CD4-positive, alpha-beta T cell (primary cell): ENCODE measurements at regions not wholly inside any gene's neighbourhood (a gene's known extent, or its start where the extent isn't known, plus 50 kb on each side); places are given as distances from the start of the nearest gene placed in this dataset.

Experiments
- ATAC-seq: fragments of 200-7000 bp; cut with Tn5 transposase; one replicate; pipeline ENCODE4 v1.10.0; 2022; ENCODE audit warnings: mild to moderate bottlenecking; ENCODE audit not compliant: poor library complexity
- CTCF ChIA-PET: fragments of 350-600 bp; sonication (Branson Sonifier 250); formaldehyde crosslinking; loops from one replicate; lab custom pipeline; 2021; ENCODE audit warnings: antibody characterized with exemption, inconsistent platforms; lab: Charles Lee
- POLR2A ChIA-PET: fragments of 350-600 bp; sonication (Branson Sonifier 250); formaldehyde crosslinking; loops from one replicate; lab custom pipeline; 2021; ENCODE audit warnings: antibody characterized with exemption, inconsistent platforms; lab: Charles Lee
- DNase-seq, 14 experiments: peaks; one replicate each; pipeline ENCODE4 v3.0.0-alpha.2; 2013 to 2020; ENCODE audit warnings: mixed read lengths in 2 of 14
- H3K27ac ChIP-seq, 2 donors: one replicate each; pipeline versions ENCODE4 v1.5.1 to v1.7.0; 2013; ENCODE audit warnings: low read length in 2 of 2, low read depth in 1 of 2, mild to moderate bottlenecking in 1 of 2
- H3K27me3 ChIP-seq, 2 experiments: 1 replicate in 1 of 2; 2 replicates in 1 of 2; pipeline versions ENCODE4 v1.6.1 to v1.7.0; 2013; ENCODE audit warnings: low read length in 2 of 2, control low read depth in 1 of 2, mild to moderate bottlenecking in 1 of 2, moderate library complexity in 1 of 2; ENCODE audit not compliant: insufficient read depth in 2 of 2, control insufficient read depth in 1 of 2
- H3K36me3 ChIP-seq: one replicate; pipeline ENCODE4 v1.6.1; 2013; ENCODE audit warnings: low read length, control low read depth; ENCODE audit not compliant: insufficient read depth
- H3K4me1 ChIP-seq: one replicate; pipeline ENCODE4 v1.6.1; 2013; ENCODE audit warnings: low read length, control low read depth; ENCODE audit not compliant: insufficient read depth
- H3K4me3 ChIP-seq: one replicate; pipeline ENCODE4 v1.5.1; 2013; ENCODE audit warnings: mild to moderate bottlenecking, low read length, moderate library complexity
- H3K9me3 ChIP-seq, 2 experiments: 1 replicate in 1 of 2; 2 replicates in 1 of 2; pipeline versions ENCODE4 v1.6.1 to v1.7.0; 2013; ENCODE audit warnings: low read length in 2 of 2, mild to moderate bottlenecking in 2 of 2, control low read depth in 1 of 2, moderate library complexity in 1 of 2; ENCODE audit not compliant: control insufficient read depth in 1 of 2, insufficient read depth in 1 of 2
- H3K27ac Mint-ChIP-seq: one replicate; pipeline ENCODE4 v1.8.0; 2020; ENCODE audit warnings: mixed read lengths
- H3K27me3 Mint-ChIP-seq: one replicate; pipeline ENCODE4 v1.8.0; 2021; ENCODE audit warnings: mixed read lengths
- H3K36me3 Mint-ChIP-seq: one replicate; pipeline ENCODE4 v1.8.0; 2021; ENCODE audit warnings: low read depth, mixed read lengths
- H3K4me1 Mint-ChIP-seq: one replicate; pipeline ENCODE4 v1.8.0; 2021; ENCODE audit warnings: low read depth, mixed read lengths
- H3K4me3 Mint-ChIP-seq: one replicate; pipeline ENCODE4 v1.8.0; 2020; ENCODE audit warnings: mild to moderate bottlenecking, mixed read lengths
- H3K9me3 Mint-ChIP-seq: one replicate; pipeline ENCODE4 v1.8.0; 2020; ENCODE audit warnings: mixed read lengths
- intact Hi-C, 2 experiments: fragments of 100-400 bp; cut with DNase I in 1 of 2; cut with micrococcal nuclease in 1 of 2; formaldehyde crosslinking; loops; one replicate each; pipeline versions ENCODE4 v1.15.1 to v1.9.0; 2023 to 2025; cut with DNase I, micrococcal nuclease
- TF ChIP-seq, protein P1 (sequence below): fragments of 200-600 bp; IDR thresholded peaks from one replicate; pipeline ENCODE4 v1.8.0; 2022; ENCODE audit warnings: antibody characterized with exemption, mild to moderate bottlenecking

GRCh38 chr2:152929628-152930027, 211.2 kb downstream of the ARL6IP6 start:
- no peak for DNase-seq
- H3K9me3 ChIP-seq = no peaks in the 10 kb centered on the region
- H3K36me3 ChIP-seq = no peaks in the 10 kb centered on the region
- ATAC-seq = no peak
- intact Hi-C loops = no loop called here
- CTCF ChIA-PET = no interaction called here
- H3K27me3 ChIP-seq = no peaks in the 10 kb centered on the region
- no peak overlapping the region for H3K4me3 ChIP-seq
- H3K36me3 Mint-ChIP-seq = no peaks in the 10 kb centered on the region
- no peaks in the 10 kb centered on the region for H3K4me1 ChIP-seq
- POLR2A ChIA-PET = no interaction called here
- no peak overlapping the region for H3K4me3 Mint-ChIP-seq
- no peak overlapping the region for H3K27ac ChIP-seq
- H3K27me3 Mint-ChIP-seq = peaks cover 3% of the 10 kb centered on the region
- no peaks in the 10 kb centered on the region for H3K4me1 Mint-ChIP-seq
- TF ChIP-seq, protein P1, sequence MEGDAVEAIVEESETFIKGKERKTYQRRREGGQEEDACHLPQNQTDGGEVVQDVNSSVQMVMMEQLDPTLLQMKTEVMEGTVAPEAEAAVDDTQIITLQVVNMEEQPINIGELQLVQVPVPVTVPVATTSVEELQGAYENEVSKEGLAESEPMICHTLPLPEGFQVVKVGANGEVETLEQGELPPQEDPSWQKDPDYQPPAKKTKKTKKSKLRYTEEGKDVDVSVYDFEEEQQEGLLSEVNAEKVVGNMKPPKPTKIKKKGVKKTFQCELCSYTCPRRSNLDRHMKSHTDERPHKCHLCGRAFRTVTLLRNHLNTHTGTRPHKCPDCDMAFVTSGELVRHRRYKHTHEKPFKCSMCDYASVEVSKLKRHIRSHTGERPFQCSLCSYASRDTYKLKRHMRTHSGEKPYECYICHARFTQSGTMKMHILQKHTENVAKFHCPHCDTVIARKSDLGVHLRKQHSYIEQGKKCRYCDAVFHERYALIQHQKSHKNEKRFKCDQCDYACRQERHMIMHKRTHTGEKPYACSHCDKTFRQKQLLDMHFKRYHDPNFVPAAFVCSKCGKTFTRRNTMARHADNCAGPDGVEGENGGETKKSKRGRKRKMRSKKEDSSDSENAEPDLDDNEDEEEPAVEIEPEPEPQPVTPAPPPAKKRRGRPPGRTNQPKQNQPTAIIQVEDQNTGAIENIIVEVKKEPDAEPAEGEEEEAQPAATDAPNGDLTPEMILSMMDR = no peak
- H3K9me3 Mint-ChIP-seq = peaks cover 8% of the 10 kb centered on the region
- no peak overlapping the region for H3K27ac Mint-ChIP-seq

DNA sequence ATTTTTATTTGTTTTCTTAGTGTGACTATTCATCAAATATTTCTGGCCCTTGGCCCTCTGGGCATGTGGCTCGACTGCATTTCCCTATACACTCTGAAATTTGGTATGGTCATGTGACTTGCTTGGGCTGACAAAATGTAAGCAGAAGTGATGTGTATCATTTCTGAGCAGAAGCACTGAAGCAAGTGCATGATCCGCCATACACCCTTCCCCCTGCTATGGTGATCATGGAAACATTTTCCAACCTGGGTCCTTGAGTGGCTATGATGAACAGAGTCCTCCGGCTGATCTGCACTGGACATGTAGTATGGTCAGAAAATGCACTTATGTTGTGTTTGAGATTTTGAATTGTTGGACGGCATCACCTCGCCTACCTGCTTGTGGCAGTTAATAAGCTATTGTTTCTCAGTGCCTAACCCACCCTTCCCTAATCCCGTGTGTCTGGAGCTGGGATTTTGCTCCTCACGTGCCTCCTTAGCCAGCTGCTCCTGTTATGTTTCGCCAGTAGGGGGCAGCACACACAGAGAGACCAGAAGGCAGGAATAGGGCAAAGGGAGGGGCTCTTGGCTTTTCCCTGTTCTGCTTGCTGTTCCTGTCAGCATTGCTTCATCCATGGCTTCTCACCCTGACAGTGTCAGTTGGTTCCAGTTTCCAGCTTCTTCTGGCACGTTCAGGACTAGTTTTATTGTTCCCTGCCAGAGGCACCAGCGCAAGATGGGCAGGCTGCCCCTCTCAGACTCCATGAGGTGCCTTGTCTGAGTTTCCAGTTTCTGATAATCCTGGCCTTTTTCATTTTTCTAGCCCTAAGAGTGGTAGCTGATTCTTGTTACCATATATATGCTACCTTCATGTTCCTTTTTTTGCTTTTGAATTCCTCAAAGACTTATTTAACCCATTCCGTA, 207.4 kb downstream of the ARL6IP6 start:
- intact Hi-C loops = no loop called here
- Mint-ChIP-seq H3K36me3 (no peaks in the 10 kb centered on the region), H3K4me3 (no peak overlapping the region), H3K27me3 (peaks cover 9% of the 10 kb centered on the region), H3K9me3 (peaks cover 3% of the 10 kb centered on the region), H3K27ac (no peak overlapping the region), H3K4me1 (no peaks in the 10 kb centered on the region)
- no peaks in the 10 kb centered on the region for H3K9me3 ChIP-seq
- no peak overlapping the region for H3K4me3 ChIP-seq
- ATAC-seq = no peak
- TF ChIP-seq, protein P1 = peak; percentile 23
- no peaks in the 10 kb centered on the region for H3K27me3 ChIP-seq
- DNase-seq = peak in 6 of 14 experiments; percentile 3 to 32 (median 12)
- H3K4me1 ChIP-seq = no peaks in the 10 kb centered on the region
- ChIA-PET POLR2A (no interaction called here), CTCF (no interaction called here)
- no peak overlapping the region for H3K27ac ChIP-seq
- no peaks in the 10 kb centered on the region for H3K36me3 ChIP-seq

- ATAC-seq = no peak
- Mint-ChIP-seq H3K36me3 (no peaks in the 10 kb centered on the region), H3K9me3 (no peaks in the 10 kb centered on the region), H3K27me3 (peaks cover 9% of the 10 kb centered on the region), H3K4me1 (no peaks in the 10 kb centered on the region), H3K27ac (no peak overlapping the region), H3K4me3 (no peak overlapping the region)
- Histone ChIP-seq H3K4me3 (no peak overlapping the region), H3K4me1 (no peaks in the 10 kb centered on the region), H3K9me3 (no peaks in the 10 kb centered on the region), H3K36me3 (no peaks in the 10 kb centered on the region), H3K27me3 (no peaks in the 10 kb centered on the region), H3K27ac (no peak overlapping the region)
- CTCF ChIA-PET = no interaction called here
- DNase-seq = no peak
- POLR2A ChIA-PET = no interaction called here
- intact Hi-C loops = no loop called here
- TF ChIP-seq, protein P1 = no peak
Measured at GRCh38 chr2:152924722-152925121, 206.3 kb downstream of the ARL6IP6 start.
